ENCODE measurements at regions not wholly inside any gene's neighbourhood (a gene's known extent, or its start where the extent isn't known, plus 50 kb on each side); places are given as distances from the start of the nearest gene placed in this dataset.

- no peak for TF ChIP-seq SP2 (IDR thresholded peaks at IDR 0.05; ENCODE audit: low read length)
These were observed 451.5 kb downstream of the EPM2A start (continued) for GRCh38 chr6:145283856-145284255.

GRCh38 chr6:145286916-145287315 is 448.4 kb downstream of the EPM2A start:
- Histone ChIP-seq H2BK20ac (ENCODE audit: low read length) (no peak overlapping the region), H4K91ac (replicated peaks; ENCODE audit: insufficient read length, low read length) (no peak overlapping the region), H3K36me3 (ENCODE audit: control insufficient read depth in 2 of 4, insufficient read depth in 4 of 4, low read length in 3 of 4) (no peaks in the 10 kb centered on the region), H4K8ac (ENCODE audit: extremely low read depth, insufficient read depth, low read length) (no peak overlapping the region), H3K23me2 (ENCODE audit: low read depth, low read length) (no peaks in the 10 kb centered on the region; the same call in 1 of the 2 replicates), H3K4me2 (ENCODE audit: insufficient read depth in 1 of 2, low read depth in 2 of 2, low read length in 2 of 2) (no peak overlapping the region), H3K79me1 (ENCODE audit: low read depth, low read length) (no peaks in the 10 kb centered on the region), H3K4ac (replicated peaks; ENCODE audit: insufficient read length, low read depth, low read length) (no peak overlapping the region), H3K27me3 (replicated peaks in 1 of 4; ENCODE audit: control insufficient read depth in 3 of 4, extremely low read depth in 1 of 4, insufficient read depth in 3 of 4, low read length in 3 of 4) (no peaks in the 10 kb centered on the region), H4K20me1 (replicated peaks in 1 of 2; ENCODE audit: control insufficient read depth in 1 of 2, insufficient read depth in 2 of 2, low read length in 2 of 2) (no peaks in the 10 kb centered on the region), H2BK5ac (ENCODE audit: low read depth, low read length) (no peak overlapping the region), H2AFZ (ENCODE audit: low read length) (no peak overlapping the region), H4K5ac (ENCODE audit: insufficient read length, low read depth, low read length) (no peak overlapping the region), H3K79me2 (ENCODE audit: control insufficient read depth in 1 of 2, insufficient read depth in 2 of 2, low read length in 2 of 2) (no peaks in the 10 kb centered on the region), H2BK120ac (replicated peaks; ENCODE audit: low read depth, low read length) (no peak overlapping the region), H2BK15ac (ENCODE audit: low read length) (no peak overlapping the region), H3K14ac (ENCODE audit: insufficient read length) (no peak overlapping the region), H3K9ac (replicated peaks in 1 of 4; ENCODE audit: extremely low read depth in 1 of 4, low read depth in 3 of 4, low read length in 3 of 4) (no peak overlapping the region), H3K4me1 (replicated peaks in 1 of 4; ENCODE audit: control insufficient read depth in 3 of 4, insufficient read depth in 4 of 4, low read length in 3 of 4) (no peaks in the 10 kb centered on the region), H3K9me3 (ENCODE audit: insufficient read depth in 2 of 2, low read depth in 1 of 2, low read length in 1 of 2) (no peaks in the 10 kb centered on the region), H2BK12ac (ENCODE audit: low read depth, low read length) (no peak overlapping the region), H3K23ac (ENCODE audit: insufficient read length) (no peak overlapping the region), H3K27ac (ENCODE audit: low read depth, low read length) (no peak overlapping the region), H3K4me3 (ENCODE audit: extremely low read depth in 1 of 4, insufficient read depth in 2 of 4, low read depth in 3 of 4, low read length in 4 of 4) (no peak overlapping the region), H3K18ac (ENCODE audit: extremely low read depth, low read length) (no peak overlapping the region), H2AK5ac (ENCODE audit: low read depth, low read length) (no peak overlapping the region), H3K56ac (replicated peaks; ENCODE audit: insufficient read length, low read depth, low read length) (no peak overlapping the region)
- FAIRE-seq: no peak
- 80% methylated on average over 1 of the region's 1 CpG; no CpG with 5 or more reads in 1 of the 2 experiments for WGBS, 2 experiments (ENCODE audit: extremely low coverage in 1 of 2, insufficient coverage in 1 of 2, insufficient read length in 1 of 2, insufficient replicate concordance in 2 of 2, low coverage in 1 of 2, low lambda C conversion rate in 2 of 2, missing lambda C conversion rate in 1 of 2)
- ChIA-PET CTCF (ENCODE audit: partially characterized antibody) (interaction anchor here (1.5 kb wide), 1 partner anchor 31 kb away, joined by 3 read pairs; no protein-coding TSS in a partner anchor), POLR2A (ENCODE audit: partially characterized antibody) (no interaction called here)
- DNase-seq (ENCODE audit: low read depth in 1 of 2, low spot score in 2 of 2): no peak
- TF ChIP-seq GTF2F1 (IDR thresholded peaks at IDR 0.05; ENCODE audit: borderline replicate concordance, low read depth, low read length): no peak
- TF ChIP-seq CEBPB (IDR thresholded peaks at IDR 0.05; ENCODE audit: low read depth, low read length): no peak
- no peak for TF ChIP-seq RFX5 (IDR thresholded peaks at IDR 0.05; ENCODE audit: borderline replicate concordance, low read depth, low read length)
- TF ChIP-seq GABPA (IDR thresholded peaks at IDR 0.05; ENCODE audit: borderline replicate concordance, insufficient read depth, low read length): no peak
- TF ChIP-seq CHD2 (IDR thresholded peaks at IDR 0.05; ENCODE audit: low read length): no peak
- TF ChIP-seq SAP30 (IDR thresholded peaks at IDR 0.05; ENCODE audit: insufficient read depth, insufficient replicate concordance, low read length): no peak
- TF ChIP-seq TBP (IDR thresholded peaks at IDR 0.05; ENCODE audit: low read depth, low read length): no peak
- no peak for TF ChIP-seq FOSL1 (IDR thresholded peaks at IDR 0.05; ENCODE audit: insufficient read depth, low read depth, low read length)
- no peak for TF ChIP-seq EZH2 (IDR thresholded peaks at IDR 0.05; ENCODE audit: low read depth, low read length, severe bottlenecking)
- no peak for TF ChIP-seq CREB1 (IDR thresholded peaks at IDR 0.05)
- no peak for TF ChIP-seq SIRT6 (IDR thresholded peaks at IDR 0.05; ENCODE audit: low read length)
- TF ChIP-seq KDM1A (IDR thresholded peaks at IDR 0.05; ENCODE audit: borderline replicate concordance, low read length): no peak
- TF ChIP-seq TAF1 (IDR thresholded peaks at IDR 0.05; ENCODE audit: low read depth, low read length): no peak
- TF ChIP-seq TCF12 (IDR thresholded peaks at IDR 0.05; ENCODE audit: low read depth, low read length): no peak

Data from H1 (cell line).